GM21360 (cell line): ENCODE measurements at regions not wholly inside any gene's neighbourhood (a gene's known extent, or its start where the extent isn't known, plus 50 kb on each side); places are given as distances from the start of the nearest gene placed in this dataset.

Experiments used
- ATAC-seq: cut with Tn5 transposase; IDR thresholded peaks from one replicate; pipeline ENCODE4 v1.9.1; 2021; ENCODE audit warnings: mild to moderate bottlenecking, moderate library complexity; ENCODE audit not compliant: unreplicated experiment

DNA sequence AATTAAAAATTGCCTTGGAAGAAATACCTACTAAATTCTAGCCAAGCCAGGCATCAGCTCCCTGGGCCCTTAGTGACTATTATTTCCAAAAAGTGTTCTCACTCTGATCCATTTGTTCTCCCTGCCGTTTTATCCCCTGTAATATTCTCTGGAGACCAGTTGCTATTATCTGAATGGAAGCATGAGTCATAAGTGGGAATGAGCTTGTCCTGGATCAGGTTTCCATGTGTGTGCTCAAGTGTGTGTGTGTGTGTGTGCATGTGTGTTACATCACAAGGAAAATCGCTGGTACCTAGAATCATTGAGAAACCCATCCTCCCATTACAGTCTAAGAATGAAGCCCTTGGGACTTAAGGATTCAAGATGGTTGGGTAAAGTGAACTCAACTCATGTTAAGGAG lies 130.3 kb upstream of the CXCR4 start:
- no peak for ATAC-seq

- no peak for ATAC-seq
These were observed 129.4 kb upstream of the CXCR4 start for GRCh38 chr2:136247204-136247950.

DNA sequence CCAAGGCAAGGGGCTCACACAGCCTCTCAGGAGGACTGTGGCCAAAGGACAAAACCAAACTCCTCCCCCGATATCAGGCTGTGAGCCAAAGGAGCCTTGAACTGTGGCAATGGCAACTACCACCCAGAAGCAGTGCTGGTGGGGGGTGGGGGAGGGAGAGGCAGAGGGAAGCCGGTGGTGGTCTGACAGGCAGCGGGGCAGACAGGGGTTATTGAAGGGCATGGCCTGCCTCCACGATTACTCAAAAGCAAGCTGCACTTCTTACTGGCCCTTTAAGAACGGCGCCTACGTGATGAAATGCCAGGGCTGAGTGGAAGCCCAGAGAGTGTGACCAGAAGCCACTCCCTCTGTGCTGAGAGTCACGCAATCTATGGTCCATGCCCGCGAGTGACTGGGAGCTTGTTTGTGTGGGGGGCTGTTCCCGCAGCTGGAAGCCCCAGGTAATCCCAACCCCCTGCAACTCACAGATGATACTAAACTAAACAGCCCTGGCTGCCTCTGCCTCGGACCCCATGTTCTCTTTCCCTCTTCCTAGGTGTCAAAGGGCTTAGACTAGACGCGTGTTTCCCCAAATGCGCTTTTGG lies 128.2 kb upstream of the CXCR4 start:
- ATAC-seq, result no peak

DNA sequence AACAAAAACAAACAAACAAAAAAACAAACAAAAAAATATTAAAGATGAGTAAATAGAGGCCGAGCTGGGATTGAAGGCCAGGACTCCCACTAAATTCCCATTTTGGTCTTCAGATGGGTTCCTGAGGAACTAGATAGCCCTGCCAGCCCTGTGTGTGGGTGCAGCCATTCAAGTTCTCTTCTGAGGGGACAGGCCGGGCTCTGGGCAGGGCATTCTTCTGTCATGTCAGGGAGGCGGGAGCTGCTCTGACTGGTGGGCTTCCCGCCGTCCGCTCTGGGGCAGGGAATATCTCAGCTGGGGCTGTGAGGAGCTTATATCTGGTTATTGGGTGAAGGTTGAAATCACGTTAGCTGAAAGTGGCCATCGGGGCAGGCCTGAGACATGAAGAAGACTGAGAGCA lies 127.3 kb upstream of the CXCR4 start:
- no peak for ATAC-seq

DNA sequence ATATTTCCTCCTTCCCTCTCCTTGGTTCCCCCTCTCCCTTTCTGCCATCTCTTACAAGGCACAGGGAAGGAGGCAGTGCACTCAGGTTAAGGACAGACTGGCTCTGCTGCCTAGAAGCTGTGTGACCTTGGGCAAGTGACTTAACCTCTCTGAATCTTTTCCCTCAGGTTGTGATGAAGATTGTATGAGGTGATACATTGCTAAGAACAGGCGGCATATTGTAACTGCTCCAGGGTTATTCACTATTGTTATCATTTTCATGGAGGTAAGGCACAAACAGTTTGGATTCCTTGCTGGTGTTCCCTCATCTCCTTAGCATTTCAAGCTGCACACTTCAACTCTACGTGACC lies 126.6 kb upstream of the CXCR4 start:
- no peak for ATAC-seq

GRCh38 chr2:136243638-136244535 lies 125.9 kb upstream of the CXCR4 start:
- no peak for ATAC-seq

DNA sequence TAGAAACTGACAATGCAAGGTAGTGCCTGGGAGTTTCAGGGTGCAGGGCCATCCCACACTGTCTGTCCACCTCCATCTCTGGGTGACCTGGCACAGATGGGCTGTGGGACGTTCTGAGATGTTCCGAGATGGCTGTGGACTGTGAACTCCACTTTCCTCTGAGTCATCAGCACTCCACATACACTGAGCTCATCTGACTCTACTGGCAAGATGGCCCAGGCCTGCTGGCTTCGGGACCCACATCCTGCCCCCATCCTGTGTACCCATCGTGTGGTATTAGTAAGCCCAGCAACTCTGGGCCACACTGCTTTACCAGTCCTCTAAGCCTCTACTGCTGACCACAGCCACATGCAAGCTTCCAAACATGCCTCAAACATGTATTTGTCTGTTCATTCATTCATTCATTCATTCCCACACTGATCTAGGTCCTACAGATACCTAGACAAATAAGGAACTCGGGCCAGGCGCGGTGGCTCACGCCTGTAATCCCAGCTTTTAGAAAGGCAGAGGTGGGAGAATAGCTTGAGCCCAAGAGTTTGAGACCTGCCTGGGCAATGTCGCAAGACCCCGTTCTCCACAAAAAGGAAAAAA lies 124.8 kb upstream of the CXCR4 start:
- ATAC-seq, result no peak

DNA sequence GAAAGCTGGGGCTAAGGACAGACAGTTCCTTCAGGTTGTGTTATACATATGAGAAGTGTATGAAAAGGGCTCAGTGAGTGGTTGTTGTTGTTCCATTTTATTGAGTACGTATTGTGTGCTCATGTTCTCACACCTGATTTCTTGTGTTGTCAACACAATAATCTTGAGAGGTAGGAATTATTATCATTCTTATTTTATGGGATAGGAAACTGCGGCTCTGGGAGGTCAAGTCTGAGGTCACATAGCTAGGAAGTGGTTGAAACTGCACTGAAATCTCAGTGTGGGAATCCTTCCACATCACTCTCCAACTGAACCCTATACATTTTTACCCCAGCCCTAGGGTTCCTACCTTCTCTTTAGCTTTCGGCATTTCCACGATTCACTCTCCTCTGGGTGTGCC lies 124.2 kb upstream of the CXCR4 start:
- ATAC-seq, result no peak

- no peak for ATAC-seq
These were observed 121.2 kb upstream of the CXCR4 start for GRCh38 chr2:136239079-136239685.

DNA sequence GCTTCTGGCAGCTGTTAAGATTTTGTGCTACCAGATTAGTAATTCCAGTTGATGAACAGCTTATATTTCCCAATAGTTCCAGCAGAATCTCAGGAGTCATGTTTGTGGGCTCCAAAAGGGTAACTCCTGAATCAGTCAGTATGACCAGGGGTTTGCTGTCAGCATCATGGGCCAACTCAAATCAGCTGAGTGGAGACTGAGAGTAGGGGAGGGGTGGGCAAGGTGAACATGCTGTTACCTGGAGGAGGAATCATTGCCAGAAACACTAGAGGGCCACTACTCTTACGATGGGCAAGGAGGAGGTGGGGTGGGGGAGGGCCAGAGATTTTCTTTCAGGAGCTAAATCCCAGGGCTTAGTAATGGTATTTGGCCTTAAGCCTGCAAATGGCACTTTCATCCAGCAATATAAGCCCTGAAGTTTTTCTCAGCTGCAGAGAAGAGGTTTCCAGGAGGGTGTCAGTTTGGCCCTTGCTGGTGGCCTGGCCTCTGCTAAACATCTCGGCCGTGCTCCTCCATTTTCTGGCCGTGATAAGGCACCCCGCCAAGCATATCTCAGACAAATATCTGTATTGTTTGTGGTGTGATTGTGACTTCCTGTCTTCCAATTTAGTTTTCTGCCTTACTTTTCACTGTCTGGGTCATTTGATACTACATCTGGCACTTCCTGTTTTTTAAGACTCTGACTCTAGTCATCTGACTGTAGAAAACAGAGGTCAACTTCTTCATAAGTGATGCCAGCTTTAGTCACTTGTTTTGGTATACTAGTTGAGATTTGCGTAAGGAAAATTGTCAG lies 120.5 kb upstream of the CXCR4 start:
- ATAC-seq, result peak; percentile 86

GRCh38 chr2:136236019-136236418 lies 118.1 kb upstream of the CXCR4 start:
- no peak for ATAC-seq

GRCh38 chr2:136235546-136235945 lies 117.6 kb upstream of the CXCR4 start:
- no peak for ATAC-seq

DNA sequence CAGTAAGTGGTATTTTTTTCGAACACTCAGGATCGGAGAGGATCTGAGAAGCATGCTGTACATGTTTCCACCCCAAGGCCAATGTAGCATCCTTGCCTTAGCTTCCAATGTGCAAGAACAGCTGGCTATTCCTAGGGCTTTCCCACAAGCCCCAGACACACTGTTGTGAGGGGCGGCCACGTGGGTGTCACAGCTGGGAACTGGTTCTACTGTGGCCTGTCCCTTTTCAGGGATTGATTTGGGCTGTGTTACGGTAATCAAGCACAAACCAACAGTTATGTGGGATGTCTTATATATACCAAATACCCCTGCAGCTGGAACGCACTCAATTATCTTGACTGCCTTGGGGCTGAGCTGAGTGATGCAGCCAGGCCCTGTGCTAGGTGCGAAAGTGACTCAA lies 116.3 kb upstream of the CXCR4 start:
- ATAC-seq, result no peak

- ATAC-seq, result no peak
These were observed 115.3 kb upstream of the CXCR4 start for GRCh38 chr2:136233298-136233697.

DNA sequence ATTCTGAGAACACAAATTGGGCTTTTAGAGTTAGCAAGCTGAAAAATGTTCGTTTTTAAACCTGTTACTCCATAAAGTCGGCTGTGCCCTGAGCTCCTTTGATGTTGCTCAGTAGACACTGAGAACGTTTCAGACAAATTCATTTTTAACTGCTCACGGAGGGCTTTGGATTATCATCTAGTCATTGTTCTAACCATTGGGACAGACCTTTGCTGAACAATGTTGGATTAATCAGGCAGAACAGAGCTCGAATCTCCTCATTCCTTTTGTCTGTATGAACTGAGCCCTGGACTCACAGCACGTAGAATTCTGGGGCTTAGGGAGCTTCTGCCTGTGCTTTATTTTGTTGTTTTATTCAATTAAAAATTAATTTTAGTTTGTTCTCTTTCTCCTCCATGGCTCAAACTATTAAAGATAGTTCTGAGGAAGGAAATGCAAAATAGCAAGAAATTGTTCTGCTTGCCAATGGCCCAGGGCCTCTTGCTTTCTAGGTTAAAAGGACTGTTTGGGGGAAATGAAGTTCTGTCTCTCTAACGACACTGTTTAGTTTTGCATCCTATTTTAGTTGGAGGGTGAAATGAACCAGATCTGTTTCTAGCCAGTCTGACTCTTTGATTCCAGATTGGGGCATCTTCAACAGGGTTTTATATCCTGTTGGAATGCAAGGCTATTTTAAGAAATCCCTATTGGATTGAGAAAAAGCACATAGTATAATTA lies 114.7 kb upstream of the CXCR4 start:
- ATAC-seq, result no peak

GRCh38 chr2:136230464-136230863 lies 112.5 kb upstream of the CXCR4 start:
- no peak for ATAC-seq

DNA sequence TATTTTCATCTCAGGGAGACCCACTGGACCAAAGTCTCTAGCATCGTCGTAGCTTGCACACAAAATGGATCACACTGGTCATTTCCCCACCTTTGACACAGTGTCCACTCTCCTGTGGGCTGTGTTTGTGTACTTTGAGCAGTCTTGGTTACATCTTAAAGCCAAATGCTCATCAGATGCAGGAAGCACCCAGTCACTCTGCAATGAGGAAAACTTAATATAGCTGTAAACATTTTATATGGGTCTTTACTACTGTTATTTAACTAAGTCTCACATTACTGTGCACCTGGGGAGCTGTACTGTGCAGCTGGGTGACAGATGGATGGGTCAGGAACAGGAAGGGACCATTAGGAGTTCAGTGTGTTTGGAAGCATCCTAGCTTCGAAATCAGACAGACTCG lies 109.0 kb upstream of the CXCR4 start:
- ATAC-seq, result no peak

DNA sequence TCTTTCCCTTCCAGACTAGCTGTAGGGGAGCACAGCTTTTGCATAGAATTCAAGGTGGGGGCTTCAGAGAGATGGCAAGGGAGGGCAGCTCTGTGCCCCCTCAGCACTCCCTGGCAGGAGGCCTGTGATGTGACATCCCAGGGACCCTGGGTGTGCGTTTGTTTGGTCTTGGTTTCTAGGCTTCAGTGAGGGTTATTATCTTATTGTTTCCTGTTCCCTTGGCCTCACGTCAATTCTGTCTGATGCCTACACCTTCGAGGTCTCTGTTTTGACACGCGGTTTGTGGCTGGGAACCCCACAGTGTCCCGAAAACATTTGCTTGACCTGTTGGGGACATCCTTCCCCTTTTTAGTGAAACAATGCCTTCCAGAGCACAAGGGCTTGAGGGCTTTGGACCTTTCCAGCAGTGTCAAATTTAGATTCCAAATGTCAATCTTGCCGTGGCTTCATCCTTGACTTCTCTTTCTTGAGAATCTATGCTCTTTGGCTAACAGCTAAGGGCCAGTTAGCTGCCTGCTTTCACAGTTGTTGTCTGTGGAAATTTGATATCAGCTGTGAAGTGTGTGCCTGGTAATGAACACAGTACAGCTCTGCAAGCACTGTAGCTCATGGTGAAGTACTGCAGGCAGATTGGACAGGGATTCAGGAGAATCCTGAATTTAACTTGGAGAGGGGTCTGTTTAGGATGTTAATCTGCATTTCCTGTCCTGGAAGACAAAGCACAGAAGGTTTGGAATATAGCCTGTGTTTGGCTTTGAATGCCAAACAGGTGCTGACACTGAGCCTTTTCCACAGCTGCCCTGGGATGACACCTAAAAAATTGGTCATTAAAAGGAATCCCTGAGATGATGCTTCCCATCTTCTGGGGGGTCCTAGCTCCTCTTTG lies 108.2 kb upstream of the CXCR4 start:
- no peak for ATAC-seq

- ATAC-seq, result no peak
These were observed 105.3 kb upstream of the CXCR4 start for GRCh38 chr2:136223274-136223673.
